GM18861 (cell line): ENCODE measurements at regions not wholly inside any gene's neighbourhood (a gene's known extent, or its start where the extent isn't known, plus 50 kb on each side); places are given as distances from the start of the nearest gene placed in this dataset.

Experiments
- ATAC-seq: cut with Tn5 transposase; IDR thresholded peaks from one replicate; pipeline ENCODE4 v1.9.1; 2021; ENCODE audit not compliant: unreplicated experiment

- ATAC-seq, result no peak
Measured at GRCh38 chr16:63337264-63337663, 1301.0 kb upstream of the CDH8 start.

DNA sequence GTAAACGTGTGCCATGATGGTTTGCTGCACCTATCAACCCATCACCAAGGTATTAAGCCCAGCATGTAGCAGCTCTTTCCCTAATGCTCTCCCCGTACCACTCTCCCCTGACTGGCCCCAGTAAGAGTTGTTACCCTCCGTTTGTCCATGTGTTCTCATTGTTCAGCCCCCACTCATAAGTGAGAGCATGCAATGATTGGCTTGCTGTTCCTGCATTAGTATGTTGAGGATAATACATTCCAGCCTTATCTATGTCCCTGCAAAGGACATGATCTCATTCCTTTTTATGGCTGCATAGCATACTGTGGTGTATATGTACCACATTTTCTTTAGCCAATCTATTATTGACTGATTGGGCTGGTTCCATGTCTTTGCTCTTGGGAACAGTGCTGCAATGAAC lies 1294.9 kb upstream of the CDH8 start:
- no peak for ATAC-seq

DNA sequence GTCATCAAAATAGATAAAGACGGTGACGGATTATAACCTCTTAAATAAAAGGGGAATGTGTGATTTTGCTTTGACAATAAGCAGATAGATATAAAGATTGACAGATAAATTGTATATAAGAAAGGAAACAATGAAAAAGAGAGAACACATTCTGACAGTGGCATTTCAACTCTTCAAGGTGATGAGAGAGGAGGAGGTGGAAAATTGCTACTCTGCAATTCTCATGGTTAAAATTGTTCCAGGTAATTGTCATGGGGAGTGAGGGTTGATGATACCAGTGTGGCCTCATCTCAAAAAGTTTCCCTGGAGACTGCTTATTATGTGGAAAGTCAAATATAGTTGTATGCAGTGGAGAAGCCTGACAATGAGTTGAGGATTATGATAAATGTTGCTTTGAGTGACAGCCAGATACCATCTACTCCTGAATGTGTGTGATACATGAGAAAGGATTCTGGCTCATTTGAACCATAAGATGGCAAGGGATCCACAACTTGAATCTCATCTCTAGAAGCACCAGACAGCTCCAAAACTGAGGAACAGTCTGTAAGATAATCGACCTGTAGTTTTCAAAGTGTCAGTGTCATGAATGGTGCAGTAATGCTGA lies 1290.6 kb upstream of the CDH8 start:
- no peak for ATAC-seq

DNA sequence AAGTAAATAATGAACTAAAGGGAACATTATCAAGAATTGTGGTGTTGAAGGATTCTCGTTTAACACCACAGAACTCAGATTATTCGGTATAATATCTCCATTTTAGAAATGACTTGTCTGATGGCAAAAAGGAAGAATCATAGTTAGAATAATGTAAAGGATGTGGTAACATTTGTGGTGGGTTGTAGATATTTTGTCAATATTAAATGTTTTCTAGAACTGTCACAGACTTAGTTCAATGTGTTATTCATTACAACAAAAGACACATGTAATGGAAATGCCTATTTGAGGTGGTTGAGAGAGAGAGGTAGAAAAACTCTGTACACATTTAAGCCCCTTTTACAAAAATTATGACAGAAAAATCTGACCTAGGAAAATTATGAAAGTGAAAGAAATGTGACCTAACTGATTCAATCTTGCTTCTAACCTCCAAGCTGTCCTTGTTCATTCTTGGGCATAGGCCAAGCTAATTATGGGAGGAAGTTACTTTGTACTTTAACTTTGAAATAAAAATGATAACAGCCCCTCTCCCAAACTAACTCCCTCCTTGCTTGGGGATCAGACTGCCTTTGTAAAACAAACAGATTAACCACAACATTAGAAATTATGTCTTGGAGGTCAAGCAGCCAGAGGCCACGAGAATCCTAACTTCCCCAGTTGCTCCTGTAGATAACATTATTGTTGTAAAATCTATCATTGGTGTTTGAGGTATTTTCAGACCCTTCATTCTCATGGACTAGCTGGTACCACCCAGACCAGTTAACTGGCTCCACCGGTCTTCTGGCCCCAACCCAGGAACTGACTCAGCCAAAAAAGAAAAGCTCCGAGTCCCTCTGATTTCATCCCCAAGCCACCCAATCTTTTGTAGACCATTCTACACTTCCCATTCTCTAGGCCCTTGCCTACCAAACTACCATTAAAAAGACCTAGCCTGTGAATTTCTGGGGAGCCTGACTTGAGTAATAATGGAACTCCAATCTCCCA lies 1287.8 kb upstream of the CDH8 start:
- no peak for ATAC-seq

GRCh38 chr16:63323055-63323454 lies 1286.8 kb upstream of the CDH8 start:
- ATAC-seq, result no peak

GRCh38 chr16:63315229-63315628 lies 1279.0 kb upstream of the CDH8 start:
- no peak for ATAC-seq

- no peak for ATAC-seq
Measured at GRCh38 chr16:63312346-63312745, 1276.1 kb upstream of the CDH8 start.

- no peak for ATAC-seq
Measured at GRCh38 chr16:63311313-63311712, 1275.1 kb upstream of the CDH8 start.

DNA sequence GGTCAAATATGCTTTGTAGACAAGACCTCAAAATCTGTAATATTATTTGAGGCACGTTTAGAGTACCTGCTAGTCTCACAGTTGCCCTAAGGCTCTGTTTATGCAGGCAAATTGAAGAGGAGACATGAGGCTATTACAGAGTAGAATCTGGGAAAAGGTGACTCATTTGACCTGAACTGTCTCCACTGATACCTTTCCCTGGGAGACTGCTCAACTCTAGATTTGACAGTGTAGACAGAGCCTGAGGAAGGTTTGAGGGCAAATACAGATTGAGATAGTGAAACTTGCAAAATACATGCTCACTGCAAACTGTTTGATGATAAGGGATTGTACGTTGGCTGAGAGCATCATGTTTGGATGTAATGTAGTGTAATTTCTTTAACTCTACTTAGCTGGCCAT lies 1266.6 kb upstream of the CDH8 start:
- no peak for ATAC-seq

- ATAC-seq, result no peak
Measured at GRCh38 chr16:63301349-63301748, 1265.1 kb upstream of the CDH8 start.

DNA sequence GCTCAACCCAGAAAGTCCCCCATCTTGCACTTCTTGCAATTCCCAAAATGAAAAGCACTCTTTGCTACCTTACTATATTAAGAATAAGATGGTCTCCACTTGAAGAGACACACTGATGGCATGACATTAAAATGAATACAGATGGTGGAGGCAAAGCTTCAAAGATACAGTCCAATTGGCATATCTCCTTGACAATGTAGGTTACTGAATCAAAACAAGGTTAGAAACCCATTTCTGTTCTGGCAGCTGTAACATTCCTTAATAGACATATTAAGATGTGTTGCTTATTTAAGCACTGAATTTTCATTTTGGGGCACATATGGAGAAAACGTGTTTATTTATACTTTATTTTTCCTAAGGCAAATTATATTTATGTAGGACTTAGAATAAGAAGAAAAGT lies 1262.8 kb upstream of the CDH8 start:
- no peak for ATAC-seq

GRCh38 chr16:63292036-63292435 lies 1255.8 kb upstream of the CDH8 start:
- ATAC-seq, result no peak

DNA sequence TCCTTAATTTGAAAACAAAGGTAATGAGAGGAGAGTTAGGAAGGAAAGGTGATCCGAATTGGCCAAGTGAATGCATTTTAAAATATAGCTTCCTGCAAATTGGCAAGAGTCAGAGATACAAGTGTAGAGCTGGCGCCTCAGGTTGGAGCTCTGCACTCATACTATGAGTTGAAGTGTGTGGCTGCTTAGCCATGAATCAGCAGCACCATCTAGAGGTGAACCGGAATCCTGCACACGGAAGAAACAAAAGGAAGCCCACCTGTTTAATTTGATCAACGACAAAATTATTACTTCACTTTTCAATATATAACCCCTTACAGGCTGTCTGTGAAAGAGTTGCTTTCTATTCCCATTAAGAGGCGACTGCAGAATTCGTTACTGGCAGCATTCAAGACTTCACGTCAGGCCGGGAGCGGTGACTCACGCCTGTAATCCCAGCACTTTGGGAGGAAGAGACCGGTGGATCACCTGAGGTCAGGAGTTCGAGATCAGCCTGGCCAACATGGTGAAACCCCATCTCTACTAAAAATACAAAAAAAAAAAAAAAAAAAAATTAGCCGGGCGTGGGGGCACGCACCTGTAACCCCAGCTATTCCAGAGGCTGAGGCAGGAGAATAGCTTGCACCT lies 1253.7 kb upstream of the CDH8 start:
- no peak for ATAC-seq

DNA sequence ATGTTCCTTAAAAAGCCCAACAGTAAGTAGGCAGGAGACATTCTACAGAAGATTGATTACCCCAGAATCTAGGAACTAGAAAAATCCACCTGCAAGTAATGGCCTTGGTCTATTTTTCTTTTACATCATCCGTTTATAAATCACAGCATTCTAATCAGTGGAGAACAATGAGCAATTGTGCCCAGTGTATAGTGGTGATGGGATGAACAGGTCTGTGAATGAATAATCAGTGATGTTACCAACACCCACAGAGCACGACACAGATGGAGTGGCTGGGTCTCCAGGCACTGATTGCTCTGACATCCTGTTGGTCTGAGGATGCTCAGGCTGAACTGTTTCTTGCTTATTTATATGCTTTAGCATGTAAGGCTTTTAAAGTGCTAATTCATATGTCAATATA lies 1251.2 kb upstream of the CDH8 start:
- no peak for ATAC-seq

- ATAC-seq, result no peak
Measured at GRCh38 chr16:63283721-63284120, 1247.5 kb upstream of the CDH8 start.

DNA sequence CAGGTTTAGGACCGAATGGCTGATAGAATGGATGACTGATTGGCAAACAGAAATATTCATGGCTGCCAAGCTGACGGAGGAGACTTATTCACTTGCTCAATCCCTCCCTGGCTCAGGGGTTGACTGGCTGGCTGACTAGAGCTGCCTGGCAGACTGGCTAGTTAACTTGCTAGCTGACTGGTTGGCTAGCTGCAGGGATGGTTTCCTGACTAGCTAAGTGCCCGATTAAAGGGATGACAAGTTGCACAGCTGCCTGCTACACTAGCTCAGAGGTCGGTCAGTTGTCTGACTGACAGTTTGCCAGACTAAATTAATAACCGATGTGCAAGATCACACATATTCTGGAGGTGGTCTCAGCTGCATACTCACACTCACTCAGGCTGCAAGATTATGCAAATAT lies 1208.4 kb upstream of the CDH8 start:
- no peak for ATAC-seq

GRCh38 chr16:63241497-63242028 lies 1205.3 kb upstream of the CDH8 start:
- no peak for ATAC-seq

- no peak for ATAC-seq
Measured at GRCh38 chr16:63239065-63239570, 1202.9 kb upstream of the CDH8 start.

DNA sequence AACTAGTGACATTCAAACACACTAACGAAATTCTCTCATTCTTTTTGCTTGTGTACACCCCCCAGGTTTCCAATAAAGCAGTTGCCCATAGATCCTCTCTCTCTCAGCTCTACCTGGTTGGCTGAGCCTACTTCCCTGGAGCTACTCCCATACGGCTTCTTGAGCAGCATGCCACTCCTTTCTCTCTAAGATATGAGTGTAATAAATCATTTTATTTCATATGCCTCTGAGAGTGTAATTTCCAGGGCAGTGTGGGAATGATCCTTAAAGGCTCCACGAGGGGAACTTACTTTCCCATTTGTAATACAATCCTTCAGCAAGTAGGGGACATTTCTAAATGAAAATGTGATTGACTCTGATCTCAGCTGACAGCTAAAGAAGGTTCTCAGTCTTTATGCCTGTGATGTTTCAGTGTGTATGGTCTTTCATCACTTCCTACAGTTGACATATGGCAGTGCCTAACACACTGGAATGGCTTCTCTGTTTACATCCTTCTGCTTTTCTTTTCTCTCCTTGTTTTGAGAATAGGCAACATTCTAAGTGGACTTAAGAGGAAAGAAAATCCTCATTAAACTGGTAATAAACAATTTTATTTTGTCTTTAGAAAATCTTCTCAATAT lies 1194.3 kb upstream of the CDH8 start:
- no peak for ATAC-seq

- ATAC-seq, result no peak
Measured at GRCh38 chr16:63228259-63228658, 1192.0 kb upstream of the CDH8 start.

- ATAC-seq, result no peak
Measured at GRCh38 chr16:63223851-63224250, 1187.6 kb upstream of the CDH8 start.
